Right lobe of liver (tissue), 6 donors: ENCODE measurements at regions not wholly inside any gene's neighbourhood (a gene's known extent, or its start where the extent isn't known, plus 50 kb on each side); places are given as distances from the start of the nearest gene placed in this dataset.

Source experiments
- ATAC-seq, 4 donors: fragments of 200-7000 bp; cut with Tn5 transposase; one replicate each; pipeline ENCODE4 v1.9.1; 2020; ENCODE audit warnings: mild to moderate bottlenecking in 4 of 4, moderate library complexity in 4 of 4
- DNase-seq, 3 donors: peaks; one replicate each; pipeline ENCODE4 v3.0.0-alpha.2; 2020
- H3K27ac ChIP-seq, 3 donors: fragments of 200-600 bp; one replicate each; pipeline ENCODE4 v1.8.0; 2022
- H3K27me3 ChIP-seq, 2 donors: fragments of 200-600 bp; one replicate each; pipeline ENCODE4 v1.8.0; 2022
- H3K36me3 ChIP-seq, 4 donors: fragments of 200-600 bp; sonication (generic) in 1 of 4; one replicate each; pipeline versions ENCODE4 v1.5.1 to v1.8.0; 2017 to 2022; ENCODE audit warnings: control low read depth in 1 of 4
- H3K4me1 ChIP-seq, 4 donors: fragments of 200-600 bp; sonication (generic) in 1 of 4; one replicate each; pipeline versions ENCODE4 v1.5.1 to v1.8.0; 2017 to 2022; ENCODE audit warnings: control low read depth in 1 of 4
- H3K4me3 ChIP-seq, 3 donors: fragments of 200-600 bp; one replicate each; pipeline ENCODE4 v1.8.0; 2022
- H3K9me3 ChIP-seq, 4 donors: fragments of 200-600 bp; sonication (generic) in 1 of 4; one replicate each; pipeline versions ENCODE4 v1.5.1 to v1.8.0; 2017 to 2022; ENCODE audit warnings: control low read depth in 1 of 4
- POLR2A ChIP-seq: fragments of 450-650 bp; IDR thresholded peaks from one replicate; pipeline ENCODE4 v1.6.1; 2017; ENCODE audit warnings: antibody characterized with exemption, mild to moderate bottlenecking
- WGBS: methylation state at CpG from one replicate; pipeline ENCODE4 v1.1.6; 2018; ENCODE audit warnings: low coverage, low lambda C conversion rate; ENCODE audit not compliant: insufficient coverage; ENCODE audit errors: missing lambda C conversion rate; 5-methylcytosine and 5-hydroxymethylcytosine counted together
- intact Hi-C, 2 donors: fragments of 100-400 bp; cut with DNase I; formaldehyde crosslinking; loops; one replicate each; pipeline versions ENCODE4 v1.11.2 to v1.14.1; 2022
- TF ChIP-seq, protein P1 (sequence below), 4 donors: fragments of 200-600 bp in 3 of 4; fragments of 450-650 bp in 1 of 4; IDR thresholded peaks; one replicate each; pipeline versions ENCODE4 v1.5.1 to v1.8.0; 2016 to 2022; ENCODE audit warnings: antibody characterized with exemption in 4 of 4, mild to moderate bottlenecking in 2 of 4
- donor health status: DM: no; HTN: yes; CAD: no.
- donor health status: DM: no; HTN: no; CAD: no.
- donor health status: DM: no; HTN: no; CAD: no.
- donor health status: DM: no; HTN: yes; CAD: no.
- donor health status: DM: no; HTN: yes; CAD: no.

DNA sequence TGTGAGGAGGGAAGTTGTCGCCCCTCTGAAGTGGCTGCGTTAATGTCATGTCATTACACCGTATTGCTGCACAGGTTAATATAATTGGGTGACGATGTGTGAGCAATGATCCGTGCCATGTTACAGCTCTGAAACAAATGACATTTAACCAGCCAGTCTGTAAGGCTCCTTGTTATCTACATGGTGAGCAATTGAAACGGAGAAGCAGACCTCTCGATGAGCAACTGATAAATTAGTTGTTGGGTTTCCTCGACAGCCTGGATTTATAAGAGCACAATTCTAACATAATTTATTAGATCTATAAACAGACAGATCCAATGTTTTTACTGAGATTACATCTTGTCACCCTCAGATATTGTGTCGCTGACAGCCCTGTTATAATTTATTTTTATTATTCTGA, 49.9 kb upstream of the MAFB start:
- no peaks in the 10 kb centered on the region for H3K36me3 ChIP-seq
- ATAC-seq (no peak), DNase-seq (no peak)
- intact Hi-C loops = no loop called here
- 73% methylated on average over 9 of the region's 9 CpGs for WGBS
- H3K9me3 ChIP-seq = no peaks in the 10 kb centered on the region
- H3K4me3 ChIP-seq = no peak overlapping the region
- no peaks in the 10 kb centered on the region for H3K27me3 ChIP-seq
- TF ChIP-seq POLR2A = no peak
- TF ChIP-seq, protein P1, sequence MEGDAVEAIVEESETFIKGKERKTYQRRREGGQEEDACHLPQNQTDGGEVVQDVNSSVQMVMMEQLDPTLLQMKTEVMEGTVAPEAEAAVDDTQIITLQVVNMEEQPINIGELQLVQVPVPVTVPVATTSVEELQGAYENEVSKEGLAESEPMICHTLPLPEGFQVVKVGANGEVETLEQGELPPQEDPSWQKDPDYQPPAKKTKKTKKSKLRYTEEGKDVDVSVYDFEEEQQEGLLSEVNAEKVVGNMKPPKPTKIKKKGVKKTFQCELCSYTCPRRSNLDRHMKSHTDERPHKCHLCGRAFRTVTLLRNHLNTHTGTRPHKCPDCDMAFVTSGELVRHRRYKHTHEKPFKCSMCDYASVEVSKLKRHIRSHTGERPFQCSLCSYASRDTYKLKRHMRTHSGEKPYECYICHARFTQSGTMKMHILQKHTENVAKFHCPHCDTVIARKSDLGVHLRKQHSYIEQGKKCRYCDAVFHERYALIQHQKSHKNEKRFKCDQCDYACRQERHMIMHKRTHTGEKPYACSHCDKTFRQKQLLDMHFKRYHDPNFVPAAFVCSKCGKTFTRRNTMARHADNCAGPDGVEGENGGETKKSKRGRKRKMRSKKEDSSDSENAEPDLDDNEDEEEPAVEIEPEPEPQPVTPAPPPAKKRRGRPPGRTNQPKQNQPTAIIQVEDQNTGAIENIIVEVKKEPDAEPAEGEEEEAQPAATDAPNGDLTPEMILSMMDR (IDR thresholded peaks at IDR 0.05) = no peak
- no peak overlapping the region for H3K27ac ChIP-seq
- H3K4me1 ChIP-seq = no peaks in the 10 kb centered on the region

DNA sequence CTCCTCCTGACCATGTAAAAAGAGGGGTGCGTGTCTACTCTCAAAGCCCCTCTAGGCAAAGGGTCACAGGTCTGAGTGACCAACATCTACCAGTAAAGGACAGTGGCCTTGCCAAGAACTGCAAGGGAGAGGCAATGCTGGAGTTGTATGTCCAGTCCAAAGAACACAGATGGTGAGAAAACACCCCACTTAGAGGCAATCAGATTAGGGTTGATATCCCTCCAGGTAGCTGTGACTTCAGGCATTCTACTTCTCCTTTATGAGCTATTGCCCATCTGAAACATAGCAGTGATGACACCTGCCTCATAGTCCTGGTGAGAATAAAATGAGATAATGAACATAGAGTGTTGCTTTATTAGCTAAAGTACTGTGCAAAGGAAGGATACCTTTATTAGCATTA, 50.8 kb upstream of the MAFB start:
- intact Hi-C loops = loop anchor here (5.0 to 10.0 kb wide), 2 partner anchors 215 to 222 kb away; no protein-coding TSS in a partner anchor
- H3K36me3 ChIP-seq = no peaks in the 10 kb centered on the region
- no peak overlapping the region for H3K4me3 ChIP-seq
- H3K27me3 ChIP-seq = no peaks in the 10 kb centered on the region
- no peaks in the 10 kb centered on the region for H3K9me3 ChIP-seq
- no peak for ATAC-seq
- no peak overlapping the region for H3K27ac ChIP-seq
- H3K4me1 ChIP-seq = no peaks in the 10 kb centered on the region
- TF ChIP-seq, protein P1 (IDR thresholded peaks at IDR 0.05) = no peak
- no peak for TF ChIP-seq POLR2A
- WGBS = no CpG with 5 or more reads among the region's 1 CpG
- DNase-seq = no peak

DNA sequence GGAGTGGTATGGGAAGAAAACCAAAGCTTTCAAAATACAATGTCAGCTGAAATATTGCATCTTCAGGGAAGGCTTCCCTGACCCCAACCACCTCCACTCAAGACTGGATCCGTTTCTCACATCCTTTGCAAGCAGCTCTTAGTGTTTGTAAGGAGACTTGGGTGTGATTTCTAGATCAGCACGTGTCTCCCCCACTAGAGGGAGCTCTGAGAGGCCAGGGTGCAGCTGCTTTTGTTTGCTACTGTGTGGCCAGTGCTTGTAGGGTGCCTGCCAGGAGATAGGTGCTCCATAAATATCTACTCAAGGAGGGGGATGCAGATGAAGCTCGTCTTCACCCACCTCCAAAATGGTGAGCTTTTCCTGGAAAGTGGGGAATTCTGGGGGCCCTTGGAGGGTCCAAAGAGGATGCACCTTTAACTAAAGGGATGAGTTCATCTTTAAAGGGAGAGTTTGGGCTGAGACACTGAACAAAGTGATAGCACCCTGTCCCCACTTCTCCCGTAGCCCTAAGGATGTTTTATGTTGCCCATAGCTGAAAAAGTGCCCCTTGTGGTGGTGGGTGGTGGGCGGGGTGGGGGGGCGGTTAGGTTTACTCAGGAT, 52.6 kb upstream of the MAFB start:
- TF ChIP-seq POLR2A = no peak
- TF ChIP-seq, protein P1 (IDR thresholded peaks at IDR 0.05) = peak; percentile 43 to 83 (median 65)
- no peaks in the 10 kb centered on the region for H3K4me1 ChIP-seq
- no peaks in the 10 kb centered on the region for H3K9me3 ChIP-seq
- WGBS = 26% methylated on average over 5 of the region's 6 CpGs
- no peak overlapping the region for H3K27ac ChIP-seq
- no peak overlapping the region for H3K4me3 ChIP-seq
- H3K36me3 ChIP-seq = no peaks in the 10 kb centered on the region
- intact Hi-C loops = loop anchor here (5.0 to 10.0 kb wide), 2 partner anchors 213 to 221 kb away; no protein-coding TSS in a partner anchor
- H3K27me3 ChIP-seq = no peaks in the 10 kb centered on the region
- ATAC-seq = peak; percentile 73 to 82 (median 74)
- peak in 2 of 3 donors; percentile 39 to 68 for DNase-seq

DNA sequence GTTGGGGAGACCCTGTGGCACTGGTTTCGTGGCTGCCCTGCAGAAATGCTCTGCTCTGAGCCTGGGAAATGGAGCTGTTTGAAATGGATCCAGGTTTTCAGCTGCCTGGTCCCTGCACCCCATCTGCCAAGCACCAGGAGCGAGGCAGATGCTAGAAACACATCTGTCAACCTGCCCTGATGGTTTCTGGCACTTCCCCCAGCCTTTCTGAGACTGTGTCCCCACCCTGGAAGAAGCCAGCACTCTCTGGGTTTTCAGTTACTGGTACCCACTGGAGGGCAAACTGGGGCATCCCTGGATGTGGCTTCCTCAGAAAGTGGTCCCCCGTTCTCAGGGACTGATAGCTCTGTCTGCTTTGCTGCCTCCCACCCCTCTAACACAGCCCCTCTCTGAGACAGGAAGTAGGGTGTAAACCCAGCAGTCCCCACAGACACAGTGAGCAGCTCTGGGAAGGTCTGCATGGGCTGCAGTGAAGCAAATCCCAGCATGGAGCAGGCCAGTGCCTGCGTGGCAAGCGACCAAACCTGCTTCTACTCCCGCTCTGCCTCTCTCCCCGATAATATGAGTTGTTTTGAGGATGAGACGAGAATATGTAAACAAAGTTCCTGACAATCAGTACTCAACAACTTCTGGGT, 54.2 kb upstream of the MAFB start:
- Histone ChIP-seq H3K27me3 (no peaks in the 10 kb centered on the region), H3K4me1 (no peaks in the 10 kb centered on the region), H3K9me3 (no peaks in the 10 kb centered on the region), H3K36me3 (no peaks in the 10 kb centered on the region), H3K27ac (no peak overlapping the region), H3K4me3 (no peak overlapping the region)
- DNase-seq = no peak
- whole genome bisulfite sequencing = 34% methylated on average over 4 of the region's 8 CpGs
- TF ChIP-seq, protein P1 (IDR thresholded peaks at IDR 0.05) = no peak
- no peak for TF ChIP-seq POLR2A
- no peak for ATAC-seq
- intact Hi-C loops = loop anchor here (5.0 to 10.0 kb wide), 2 partner anchors 212 to 219 kb away; no protein-coding TSS in a partner anchor
